ENCODE measurements at regions not wholly inside any gene's neighbourhood (a gene's known extent, or its start where the extent isn't known, plus 50 kb on each side); places are given as distances from the start of the nearest gene placed in this dataset.
A peak's percentile ranks its signal among the peaks of the same experiment; 100 is the strongest.

DNA sequence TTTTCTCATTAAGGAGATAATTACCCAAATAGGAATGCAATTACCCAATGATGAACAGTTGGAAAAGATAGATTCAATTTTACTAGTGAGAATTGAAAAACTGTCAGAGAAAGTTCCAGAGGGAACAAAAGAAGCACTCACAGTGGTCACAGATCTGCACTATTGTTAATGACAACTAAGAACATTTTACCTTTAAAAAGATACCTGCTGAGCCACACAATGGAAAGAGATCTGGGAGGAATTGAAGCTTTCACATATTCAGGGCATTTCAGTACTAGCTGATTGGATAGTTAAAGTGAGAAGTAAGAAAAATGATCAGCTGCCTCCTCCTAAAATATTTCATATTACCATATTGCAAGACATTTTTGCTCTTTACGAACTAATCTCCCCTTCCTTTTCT lies 1822.2 kb downstream of the STIM2 start:
- Histone ChIP-seq H3K27me3 (ENCODE audit: insufficient read depth) (no peaks in the 10 kb centered on the region), H2AFZ (no peak overlapping the region), H3K4me2 (peak overlapping the region; percentile 9), H3K27ac (ENCODE audit: low read depth) (peak overlapping the region; percentile 7; the same call in 1 of the 2 replicates), H3K4me3 (no peak overlapping the region), H4K20me1 (replicated peaks; ENCODE audit: insufficient read depth) (no peaks in the 10 kb centered on the region), H3K36me3 (ENCODE audit: insufficient read depth) (no peaks in the 10 kb centered on the region), H3K79me2 (replicated peaks; ENCODE audit: insufficient read depth) (no peaks in the 10 kb centered on the region), H3K4me1 (ENCODE audit: insufficient read depth) (peaks cover 31% of the 10 kb centered on the region), H3K9me2 (ENCODE audit: insufficient read depth) (no peaks in the 10 kb centered on the region), H3F3A (replicated peaks; ENCODE audit: low read depth) (no peaks in the 10 kb centered on the region)
- no peaks in the 10 kb centered on the region for H3K27me3 Mint-ChIP-seq (ENCODE audit: insufficient read depth, low read depth, poor library complexity)
- H3K9me3 Mint-ChIP-seq = no peaks in the 10 kb centered on the region
- peak overlapping the region; percentile 76 for H3K27ac Mint-ChIP-seq
- 0 out of 3 replicates have a peak overlapping the region, but pooled peaks have one; percentile 2 for H3K4me3 Mint-ChIP-seq
- peaks cover 19% of the 10 kb centered on the region for H3K4me1 Mint-ChIP-seq
- DNase-seq (ENCODE audit: low spot score) (peak; percentile 79), ATAC-seq (peak; percentile 92)
- TF ChIP-seq POLR2AphosphoS5 (IDR thresholded peaks at IDR 0.05; ENCODE audit: low read depth) (no peak), STAT1 (IDR thresholded peaks at IDR 0.05; ENCODE audit: unreplicated experiment) (no peak), JUNB (IDR thresholded peaks at IDR 0.05; ENCODE audit: unreplicated experiment) (no peak), ZNF331 (CRISPR knock-in tag; IDR thresholded peaks at IDR 0.05; ENCODE audit: low read depth) (no peak), ZNF114 (CRISPR knock-in tag; IDR thresholded peaks at IDR 0.05) (no peak), EZH2 (IDR thresholded peaks at IDR 0.05; ENCODE audit: low read depth, unreplicated experiment) (no peak), EZH2phosphoT487 (IDR thresholded peaks at IDR 0.05; ENCODE audit: unreplicated experiment) (no peak), CREB1 (CRISPR knock-in tag; IDR thresholded peaks at IDR 0.05; ENCODE audit: low read depth) (peak; percentile 35; the same call in 1 of the 2 replicates), NANOG (IDR thresholded peaks at IDR 0.05; ENCODE audit: borderline replicate concordance) (peak; percentile 99)
- TF ChIP-seq, protein P1, sequence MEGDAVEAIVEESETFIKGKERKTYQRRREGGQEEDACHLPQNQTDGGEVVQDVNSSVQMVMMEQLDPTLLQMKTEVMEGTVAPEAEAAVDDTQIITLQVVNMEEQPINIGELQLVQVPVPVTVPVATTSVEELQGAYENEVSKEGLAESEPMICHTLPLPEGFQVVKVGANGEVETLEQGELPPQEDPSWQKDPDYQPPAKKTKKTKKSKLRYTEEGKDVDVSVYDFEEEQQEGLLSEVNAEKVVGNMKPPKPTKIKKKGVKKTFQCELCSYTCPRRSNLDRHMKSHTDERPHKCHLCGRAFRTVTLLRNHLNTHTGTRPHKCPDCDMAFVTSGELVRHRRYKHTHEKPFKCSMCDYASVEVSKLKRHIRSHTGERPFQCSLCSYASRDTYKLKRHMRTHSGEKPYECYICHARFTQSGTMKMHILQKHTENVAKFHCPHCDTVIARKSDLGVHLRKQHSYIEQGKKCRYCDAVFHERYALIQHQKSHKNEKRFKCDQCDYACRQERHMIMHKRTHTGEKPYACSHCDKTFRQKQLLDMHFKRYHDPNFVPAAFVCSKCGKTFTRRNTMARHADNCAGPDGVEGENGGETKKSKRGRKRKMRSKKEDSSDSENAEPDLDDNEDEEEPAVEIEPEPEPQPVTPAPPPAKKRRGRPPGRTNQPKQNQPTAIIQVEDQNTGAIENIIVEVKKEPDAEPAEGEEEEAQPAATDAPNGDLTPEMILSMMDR (conservative IDR thresholded peaks at IDR 0.05; ENCODE audit: low read depth in 2 of 2) = no peak
- TF ChIP-seq, protein P2, sequence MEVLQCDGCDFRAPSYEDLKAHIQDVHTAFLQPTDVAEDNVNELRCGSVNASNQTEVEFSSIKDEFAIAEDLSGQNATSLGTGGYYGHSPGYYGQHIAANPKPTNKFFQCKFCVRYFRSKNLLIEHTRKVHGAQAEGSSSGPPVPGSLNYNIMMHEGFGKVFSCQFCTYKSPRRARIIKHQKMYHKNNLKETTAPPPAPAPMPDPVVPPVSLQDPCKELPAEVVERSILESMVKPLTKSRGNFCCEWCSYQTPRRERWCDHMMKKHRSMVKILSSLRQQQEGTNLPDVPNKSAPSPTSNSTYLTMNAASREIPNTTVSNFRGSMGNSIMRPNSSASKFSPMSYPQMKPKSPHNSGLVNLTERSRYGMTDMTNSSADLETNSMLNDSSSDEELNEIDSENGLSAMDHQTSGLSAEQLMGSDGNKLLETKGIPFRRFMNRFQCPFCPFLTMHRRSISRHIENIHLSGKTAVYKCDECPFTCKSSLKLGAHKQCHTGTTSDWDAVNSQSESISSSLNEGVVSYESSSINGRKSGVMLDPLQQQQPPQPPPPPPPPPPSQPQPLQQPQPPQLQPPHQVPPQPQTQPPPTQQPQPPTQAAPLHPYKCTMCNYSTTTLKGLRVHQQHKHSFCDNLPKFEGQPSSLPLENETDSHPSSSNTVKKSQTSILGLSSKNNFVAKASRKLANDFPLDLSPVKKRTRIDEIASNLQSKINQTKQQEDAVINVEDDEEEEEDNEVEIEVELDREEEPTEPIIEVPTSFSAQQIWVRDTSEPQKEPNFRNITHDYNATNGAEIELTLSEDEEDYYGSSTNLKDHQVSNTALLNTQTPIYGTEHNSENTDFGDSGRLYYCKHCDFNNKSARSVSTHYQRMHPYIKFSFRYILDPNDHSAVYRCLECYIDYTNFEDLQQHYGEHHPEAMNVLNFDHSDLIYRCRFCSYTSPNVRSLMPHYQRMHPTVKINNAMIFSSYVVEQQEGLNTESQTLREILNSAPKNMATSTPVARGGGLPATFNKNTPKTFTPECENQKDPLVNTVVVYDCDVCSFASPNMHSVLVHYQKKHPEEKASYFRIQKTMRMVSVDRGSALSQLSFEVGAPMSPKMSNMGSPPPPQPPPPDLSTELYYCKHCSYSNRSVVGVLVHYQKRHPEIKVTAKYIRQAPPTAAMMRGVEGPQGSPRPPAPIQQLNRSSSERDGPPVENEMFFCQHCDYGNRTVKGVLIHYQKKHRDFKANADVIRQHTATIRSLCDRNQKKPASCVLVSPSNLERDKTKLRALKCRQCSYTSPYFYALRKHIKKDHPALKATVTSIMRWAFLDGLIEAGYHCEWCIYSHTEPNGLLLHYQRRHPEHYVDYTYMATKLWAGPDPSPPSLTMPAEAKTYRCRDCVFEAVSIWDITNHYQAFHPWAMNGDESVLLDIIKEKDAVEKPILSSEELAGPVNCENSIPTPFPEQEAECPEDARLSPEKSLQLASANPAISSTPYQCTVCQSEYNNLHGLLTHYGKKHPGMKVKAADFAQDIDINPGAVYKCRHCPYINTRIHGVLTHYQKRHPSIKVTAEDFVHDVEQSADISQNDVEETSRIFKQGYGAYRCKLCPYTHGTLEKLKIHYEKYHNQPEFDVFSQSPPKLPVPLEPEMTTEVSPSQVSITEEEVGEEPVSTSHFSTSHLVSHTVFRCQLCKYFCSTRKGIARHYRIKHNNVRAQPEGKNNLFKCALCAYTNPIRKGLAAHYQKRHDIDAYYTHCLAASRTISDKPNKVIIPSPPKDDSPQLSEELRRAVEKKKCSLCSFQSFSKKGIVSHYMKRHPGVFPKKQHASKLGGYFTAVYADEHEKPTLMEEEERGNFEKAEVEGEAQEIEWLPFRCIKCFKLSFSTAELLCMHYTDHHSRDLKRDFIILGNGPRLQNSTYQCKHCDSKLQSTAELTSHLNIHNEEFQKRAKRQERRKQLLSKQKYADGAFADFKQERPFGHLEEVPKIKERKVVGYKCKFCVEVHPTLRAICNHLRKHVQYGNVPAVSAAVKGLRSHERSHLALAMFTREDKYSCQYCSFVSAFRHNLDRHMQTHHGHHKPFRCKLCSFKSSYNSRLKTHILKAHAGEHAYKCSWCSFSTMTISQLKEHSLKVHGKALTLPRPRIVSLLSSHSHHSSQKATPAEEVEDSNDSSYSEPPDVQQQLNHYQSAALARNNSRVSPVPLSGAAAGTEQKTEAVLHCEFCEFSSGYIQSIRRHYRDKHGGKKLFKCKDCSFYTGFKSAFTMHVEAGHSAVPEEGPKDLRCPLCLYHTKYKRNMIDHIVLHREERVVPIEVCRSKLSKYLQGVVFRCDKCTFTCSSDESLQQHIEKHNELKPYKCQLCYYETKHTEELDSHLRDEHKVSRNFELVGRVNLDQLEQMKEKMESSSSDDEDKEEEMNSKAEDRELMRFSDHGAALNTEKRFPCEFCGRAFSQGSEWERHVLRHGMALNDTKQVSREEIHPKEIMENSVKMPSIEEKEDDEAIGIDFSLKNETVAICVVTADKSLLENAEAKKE (CRISPR knock-in tag; IDR thresholded peaks at IDR 0.05) = no peak
- TF ChIP-seq, protein P3, sequence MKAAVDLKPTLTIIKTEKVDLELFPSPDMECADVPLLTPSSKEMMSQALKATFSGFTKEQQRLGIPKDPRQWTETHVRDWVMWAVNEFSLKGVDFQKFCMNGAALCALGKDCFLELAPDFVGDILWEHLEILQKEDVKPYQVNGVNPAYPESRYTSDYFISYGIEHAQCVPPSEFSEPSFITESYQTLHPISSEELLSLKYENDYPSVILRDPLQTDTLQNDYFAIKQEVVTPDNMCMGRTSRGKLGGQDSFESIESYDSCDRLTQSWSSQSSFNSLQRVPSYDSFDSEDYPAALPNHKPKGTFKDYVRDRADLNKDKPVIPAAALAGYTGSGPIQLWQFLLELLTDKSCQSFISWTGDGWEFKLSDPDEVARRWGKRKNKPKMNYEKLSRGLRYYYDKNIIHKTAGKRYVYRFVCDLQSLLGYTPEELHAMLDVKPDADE (IDR thresholded peaks at IDR 0.05) = no peak
- TF ChIP-seq, protein P4, sequence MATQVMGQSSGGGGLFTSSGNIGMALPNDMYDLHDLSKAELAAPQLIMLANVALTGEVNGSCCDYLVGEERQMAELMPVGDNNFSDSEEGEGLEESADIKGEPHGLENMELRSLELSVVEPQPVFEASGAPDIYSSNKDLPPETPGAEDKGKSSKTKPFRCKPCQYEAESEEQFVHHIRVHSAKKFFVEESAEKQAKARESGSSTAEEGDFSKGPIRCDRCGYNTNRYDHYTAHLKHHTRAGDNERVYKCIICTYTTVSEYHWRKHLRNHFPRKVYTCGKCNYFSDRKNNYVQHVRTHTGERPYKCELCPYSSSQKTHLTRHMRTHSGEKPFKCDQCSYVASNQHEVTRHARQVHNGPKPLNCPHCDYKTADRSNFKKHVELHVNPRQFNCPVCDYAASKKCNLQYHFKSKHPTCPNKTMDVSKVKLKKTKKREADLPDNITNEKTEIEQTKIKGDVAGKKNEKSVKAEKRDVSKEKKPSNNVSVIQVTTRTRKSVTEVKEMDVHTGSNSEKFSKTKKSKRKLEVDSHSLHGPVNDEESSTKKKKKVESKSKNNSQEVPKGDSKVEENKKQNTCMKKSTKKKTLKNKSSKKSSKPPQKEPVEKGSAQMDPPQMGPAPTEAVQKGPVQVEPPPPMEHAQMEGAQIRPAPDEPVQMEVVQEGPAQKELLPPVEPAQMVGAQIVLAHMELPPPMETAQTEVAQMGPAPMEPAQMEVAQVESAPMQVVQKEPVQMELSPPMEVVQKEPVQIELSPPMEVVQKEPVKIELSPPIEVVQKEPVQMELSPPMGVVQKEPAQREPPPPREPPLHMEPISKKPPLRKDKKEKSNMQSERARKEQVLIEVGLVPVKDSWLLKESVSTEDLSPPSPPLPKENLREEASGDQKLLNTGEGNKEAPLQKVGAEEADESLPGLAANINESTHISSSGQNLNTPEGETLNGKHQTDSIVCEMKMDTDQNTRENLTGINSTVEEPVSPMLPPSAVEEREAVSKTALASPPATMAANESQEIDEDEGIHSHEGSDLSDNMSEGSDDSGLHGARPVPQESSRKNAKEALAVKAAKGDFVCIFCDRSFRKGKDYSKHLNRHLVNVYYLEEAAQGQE (IDR thresholded peaks at IDR 0.05; ENCODE audit: unreplicated experiment) = peak; percentile 36
- peaks cover 4% of the 10 kb centered on the region; the same call in 2 of the 3 replicates for H3K36me3 Mint-ChIP-seq (ENCODE audit: low read depth)
